IPS-20b (cell line): ENCODE measurements at regions not wholly inside any gene's neighbourhood (a gene's known extent, or its start where the extent isn't known, plus 50 kb on each side); places are given as distances from the start of the nearest gene placed in this dataset.

Source experiments
- H3K27ac ChIP-seq: one replicate; pipeline ENCODE4 v1.5.1; 2013; ENCODE audit warnings: low read length
- H3K27me3 ChIP-seq: 2 replicates; pipeline ENCODE4 v1.6.1; 2013; ENCODE audit warnings: mild to moderate bottlenecking, low read length, inconsistent platforms; ENCODE audit not compliant: insufficient read depth
- H3K36me3 ChIP-seq: 2 replicates; pipeline ENCODE4 v1.6.1; 2013; ENCODE audit warnings: low read depth, mild to moderate bottlenecking, inconsistent platforms, low read length, moderate library complexity; ENCODE audit not compliant: insufficient read depth
- H3K4me1 ChIP-seq: 2 replicates; pipeline ENCODE4 v1.6.1; 2013; ENCODE audit warnings: mild to moderate bottlenecking, control low read depth, inconsistent platforms, low read length, moderate library complexity; ENCODE audit not compliant: insufficient read depth
- H3K4me3 ChIP-seq: 2 replicates; pipeline ENCODE4 v1.5.1; 2013; ENCODE audit warnings: mild to moderate bottlenecking, low read length, inconsistent platforms
- H3K9ac ChIP-seq: 2 replicates; pipeline ENCODE4 v1.6.1; 2013; ENCODE audit warnings: low read depth, mild to moderate bottlenecking, inconsistent platforms, low read length, moderate library complexity
- H3K9me3 ChIP-seq: 2 replicates; pipeline ENCODE4 v1.6.1; 2013; ENCODE audit warnings: mild to moderate bottlenecking, low read depth, low read length, inconsistent platforms; ENCODE audit not compliant: insufficient read depth

GRCh38 chr13:107291875-107292274 is 723.9 kb upstream of the ARGLU1 start:
- Histone ChIP-seq H3K36me3 (no peaks in the 10 kb centered on the region), H3K9ac (no peak overlapping the region), H3K4me1 (no peaks in the 10 kb centered on the region; the same call in 1 of the 2 replicates), H3K27ac (no peak overlapping the region), H3K4me3 (no peak overlapping the region), H3K9me3 (no peaks in the 10 kb centered on the region), H3K27me3 (no peaks in the 10 kb centered on the region)

GRCh38 chr13:107289540-107289939 is 721.6 kb upstream of the ARGLU1 start:
- Histone ChIP-seq H3K9ac (no peak overlapping the region), H3K27ac (no peak overlapping the region), H3K9me3 (no peaks in the 10 kb centered on the region), H3K4me1 (no peaks in the 10 kb centered on the region), H3K36me3 (no peaks in the 10 kb centered on the region), H3K27me3 (no peaks in the 10 kb centered on the region), H3K4me3 (no peak overlapping the region)

- no peak overlapping the region for H3K9ac ChIP-seq
- no peaks in the 10 kb centered on the region for H3K27me3 ChIP-seq
- no peaks in the 10 kb centered on the region for H3K4me1 ChIP-seq
- no peaks in the 10 kb centered on the region for H3K9me3 ChIP-seq
- H3K36me3 ChIP-seq, result no peaks in the 10 kb centered on the region
- no peak overlapping the region for H3K4me3 ChIP-seq
- no peak overlapping the region for H3K27ac ChIP-seq
Observed at GRCh38 chr13:107284173-107284572, 716.2 kb upstream of the ARGLU1 start.

- H3K36me3 ChIP-seq, result no peaks in the 10 kb centered on the region
- no peaks in the 10 kb centered on the region for H3K27me3 ChIP-seq
- H3K27ac ChIP-seq, result no peak overlapping the region
- no peaks in the 10 kb centered on the region for H3K9me3 ChIP-seq
- no peak overlapping the region for H3K9ac ChIP-seq
- H3K4me1 ChIP-seq, result no peaks in the 10 kb centered on the region
- H3K4me3 ChIP-seq, result no peak overlapping the region
Observed at GRCh38 chr13:107277911-107278310, 710.0 kb upstream of the ARGLU1 start.

- no peak overlapping the region for H3K27ac ChIP-seq
- no peak overlapping the region for H3K9ac ChIP-seq
Observed at GRCh38 chr13:107276936-107277335, 709.0 kb upstream of the ARGLU1 start.

GRCh38 chr13:107275945-107276614 is 708.1 kb upstream of the ARGLU1 start:
- Histone ChIP-seq H3K27ac (no peak overlapping the region), H3K4me1 (peaks cover 1% of the 10 kb centered on the region; the same call in 1 of the 2 replicates), H3K9ac (no peak overlapping the region), H3K4me3 (no peak overlapping the region), H3K9me3 (no peaks in the 10 kb centered on the region), H3K36me3 (no peaks in the 10 kb centered on the region), H3K27me3 (no peaks in the 10 kb centered on the region)

More at GRCh38 chr13:107276936-107277335, 709.0 kb upstream of the ARGLU1 start:
- Histone ChIP-seq H3K36me3 (no peaks in the 10 kb centered on the region), H3K4me3 (no peak overlapping the region), H3K9me3 (no peaks in the 10 kb centered on the region), H3K4me1 (no peaks in the 10 kb centered on the region), H3K27me3 (no peaks in the 10 kb centered on the region)

GRCh38 chr13:107275312-107275711 is 707.4 kb upstream of the ARGLU1 start:
- H3K4me1 ChIP-seq, result peaks cover 3% of the 10 kb centered on the region; the same call in 1 of the 2 replicates
- H3K36me3 ChIP-seq, result no peaks in the 10 kb centered on the region
- H3K27ac ChIP-seq, result no peak overlapping the region
- no peak overlapping the region for H3K9ac ChIP-seq
- H3K9me3 ChIP-seq, result no peaks in the 10 kb centered on the region
- no peak overlapping the region for H3K4me3 ChIP-seq
- no peaks in the 10 kb centered on the region for H3K27me3 ChIP-seq

GRCh38 chr13:107271227-107271626 is 703.3 kb upstream of the ARGLU1 start:
- Histone ChIP-seq H3K4me1 (peaks cover 3% of the 10 kb centered on the region; the same call in 1 of the 2 replicates), H3K27me3 (no peaks in the 10 kb centered on the region), H3K36me3 (no peaks in the 10 kb centered on the region), H3K4me3 (no peak overlapping the region), H3K9me3 (no peaks in the 10 kb centered on the region), H3K27ac (no peak overlapping the region), H3K9ac (no peak overlapping the region)

- no peaks in the 10 kb centered on the region for H3K9me3 ChIP-seq
- H3K9ac ChIP-seq, result no peak overlapping the region
- H3K4me3 ChIP-seq, result no peak overlapping the region
- peaks cover 3% of the 10 kb centered on the region; the same call in 1 of the 2 replicates for H3K4me1 ChIP-seq
- H3K36me3 ChIP-seq, result no peaks in the 10 kb centered on the region
- H3K27ac ChIP-seq, result no peak overlapping the region
- H3K27me3 ChIP-seq, result no peaks in the 10 kb centered on the region
Observed at GRCh38 chr13:107266657-107267056, 698.7 kb upstream of the ARGLU1 start.

GRCh38 chr13:107258599-107259187 is 690.8 kb upstream of the ARGLU1 start:
- H3K27me3 ChIP-seq, result no peaks in the 10 kb centered on the region
- H3K36me3 ChIP-seq, result no peaks in the 10 kb centered on the region
- no peaks in the 10 kb centered on the region for H3K4me1 ChIP-seq
- no peak overlapping the region for H3K27ac ChIP-seq
- no peaks in the 10 kb centered on the region for H3K9me3 ChIP-seq
- H3K4me3 ChIP-seq, result no peak overlapping the region
- H3K9ac ChIP-seq, result no peak overlapping the region

GRCh38 chr13:107254392-107254791 is 686.5 kb upstream of the ARGLU1 start:
- no peak overlapping the region for H3K4me3 ChIP-seq
- no peaks in the 10 kb centered on the region for H3K36me3 ChIP-seq
- H3K27ac ChIP-seq, result no peak overlapping the region
- H3K4me1 ChIP-seq, result peaks cover 8% of the 10 kb centered on the region; the same call in 1 of the 2 replicates
- no peaks in the 10 kb centered on the region for H3K9me3 ChIP-seq
- H3K27me3 ChIP-seq, result no peaks in the 10 kb centered on the region
- H3K9ac ChIP-seq, result no peak overlapping the region

- no peak overlapping the region for H3K9ac ChIP-seq
- no peak overlapping the region for H3K27ac ChIP-seq
- no peaks in the 10 kb centered on the region for H3K27me3 ChIP-seq
- no peaks in the 10 kb centered on the region for H3K9me3 ChIP-seq
- H3K4me1 ChIP-seq, result peaks cover 12% of the 10 kb centered on the region; the same call in 1 of the 2 replicates
- no peak overlapping the region for H3K4me3 ChIP-seq
- H3K36me3 ChIP-seq, result no peaks in the 10 kb centered on the region
Observed at GRCh38 chr13:107252428-107252827, 684.5 kb upstream of the ARGLU1 start.
